ENCODE measurements at regions not wholly inside any gene's neighbourhood (a gene's known extent, or its start where the extent isn't known, plus 50 kb on each side); places are given as distances from the start of the nearest gene placed in this dataset.

DNA sequence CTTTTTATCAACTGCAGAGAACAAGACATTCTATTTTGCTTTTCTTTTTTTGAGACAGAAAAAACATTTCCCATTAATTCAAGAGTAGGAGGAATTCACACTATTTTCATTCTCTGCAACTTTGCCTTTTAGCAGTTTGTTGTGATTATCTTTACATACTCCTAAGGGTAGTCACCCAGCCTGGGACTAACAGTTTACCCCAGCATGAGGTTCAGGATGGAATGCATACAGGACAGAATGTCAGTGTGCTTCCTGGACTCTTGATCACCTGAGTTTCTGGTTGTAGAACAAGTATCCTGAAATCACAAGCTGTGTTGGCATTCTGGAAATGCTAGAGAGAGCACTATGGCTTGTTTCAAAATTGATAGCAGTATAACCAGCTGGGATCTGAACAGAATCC is 368.1 kb downstream of the KIF4B start:
- ChIA-PET POLR2A (no interaction called here), CTCF (no interaction called here)

DNA sequence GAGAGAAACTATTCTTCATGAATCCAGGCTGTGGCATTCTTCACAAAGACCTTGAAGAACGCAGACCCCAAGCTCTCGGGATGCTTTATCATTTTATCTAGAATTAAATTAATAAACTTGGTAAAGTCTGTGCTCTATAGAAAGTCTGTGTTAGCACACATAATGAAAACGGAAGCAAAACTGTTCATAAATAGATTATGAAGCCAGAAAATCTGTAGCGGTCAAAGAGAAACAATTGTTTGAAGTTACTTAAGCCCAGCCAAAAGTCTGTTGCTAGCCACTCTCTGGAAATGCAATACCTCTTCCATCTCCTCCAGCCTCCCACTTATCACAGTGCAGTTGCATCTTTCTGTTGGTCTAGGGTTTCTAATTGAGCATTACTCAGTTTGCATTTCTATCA is 375.9 kb downstream of the KIF4B start:
- ChIA-PET CTCF (no interaction called here), POLR2A (no interaction called here)

DNA sequence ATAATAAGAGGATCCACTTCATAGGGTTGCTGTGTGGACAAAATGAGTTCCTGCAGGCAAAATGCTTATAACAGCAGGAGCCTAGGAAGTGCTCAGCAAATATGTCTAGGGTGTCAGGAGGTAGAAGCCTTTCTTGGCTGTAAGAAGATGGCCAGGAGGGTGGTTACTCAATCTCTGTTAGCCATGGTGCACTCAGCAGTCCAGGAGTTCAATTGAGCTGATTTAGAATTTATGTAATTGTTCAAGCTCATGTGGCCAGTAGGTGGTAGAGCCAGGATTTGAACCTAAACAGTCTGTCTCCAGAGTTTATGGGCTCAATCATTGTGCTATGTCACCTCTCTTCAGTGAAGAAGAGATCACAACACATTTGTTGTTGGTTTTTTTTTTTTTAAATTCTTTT is 381.2 kb downstream of the KIF4B start:
- ChIA-PET CTCF (no interaction called here), POLR2A (no interaction called here)

DNA sequence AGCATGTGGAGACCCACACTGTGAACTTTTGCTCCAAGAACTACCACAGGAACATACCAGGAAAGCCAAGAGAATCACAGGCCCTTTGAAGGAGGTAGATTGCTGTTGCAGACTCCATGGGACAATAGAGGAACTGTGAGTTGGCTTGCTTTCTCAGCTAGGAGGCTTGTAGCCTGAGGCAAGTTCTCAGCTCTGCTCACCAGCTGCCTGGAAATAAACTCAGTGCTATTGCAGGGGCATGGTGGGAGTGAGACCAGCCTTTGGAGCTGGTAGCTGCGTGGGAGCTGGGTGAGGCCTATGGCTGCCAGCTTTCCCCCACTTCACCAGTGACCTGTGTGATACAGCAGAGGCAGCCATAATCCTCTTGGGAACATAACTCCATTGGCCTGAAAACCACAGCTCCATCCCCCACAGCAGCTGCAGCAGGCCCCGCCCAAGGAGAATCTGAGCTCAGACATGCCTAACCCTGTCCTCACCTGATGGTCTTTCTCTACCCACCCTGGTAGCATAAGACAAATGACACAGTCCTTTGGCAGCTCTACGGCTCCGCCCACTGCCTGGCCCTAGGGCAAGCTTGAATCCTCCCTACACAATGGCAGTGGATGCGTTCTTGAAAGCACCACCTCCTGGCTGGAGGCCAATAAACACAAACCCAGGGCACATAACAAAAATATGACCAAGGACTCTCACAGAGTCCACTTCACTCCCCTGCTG is 389.5 kb downstream of the KIF4B start:
- POLR2A ChIA-PET: no interaction called here
- CTCF ChIA-PET: no interaction called here

DNA sequence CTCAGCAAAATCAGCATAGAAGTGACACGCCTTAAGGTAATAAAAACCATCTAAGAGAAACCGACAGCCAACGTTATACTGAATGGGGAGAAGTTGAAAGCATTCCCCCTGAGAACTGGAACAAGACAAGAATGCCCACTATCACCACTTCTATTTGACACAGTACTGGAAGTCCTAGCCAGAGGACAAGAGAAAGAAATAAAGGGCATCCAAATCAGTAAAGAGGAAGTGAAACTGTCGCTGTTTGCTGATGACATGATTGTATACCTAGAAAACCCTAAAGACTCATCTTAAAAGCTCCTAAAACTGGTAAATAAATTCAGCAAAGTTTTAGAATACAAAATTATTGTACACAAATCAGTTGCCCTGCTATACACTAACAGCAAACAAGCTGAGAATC is 393.3 kb downstream of the KIF4B start:
- ChIA-PET CTCF (no interaction called here), POLR2A (no interaction called here)

DNA sequence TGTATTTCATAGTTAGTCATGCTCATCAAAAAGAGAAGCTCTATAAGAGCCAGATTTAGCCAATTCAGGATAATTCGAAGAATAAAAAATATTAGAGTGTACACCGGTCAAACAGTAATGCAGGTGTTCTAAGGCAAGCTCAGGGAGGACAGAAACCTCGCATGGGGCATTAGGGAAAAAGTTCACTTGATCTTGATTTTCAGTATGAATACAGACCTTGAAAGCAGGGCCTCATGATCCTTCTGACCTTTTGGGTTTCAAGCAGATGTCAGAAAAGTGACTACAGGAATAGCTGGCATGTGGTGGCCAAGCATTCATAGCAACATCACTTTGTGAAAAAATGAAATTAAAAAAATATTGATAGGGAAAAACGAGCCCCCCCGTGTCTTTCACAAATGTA is 394.9 kb downstream of the KIF4B start:
- CTCF ChIA-PET: no interaction called here
- POLR2A ChIA-PET: no interaction called here

DNA sequence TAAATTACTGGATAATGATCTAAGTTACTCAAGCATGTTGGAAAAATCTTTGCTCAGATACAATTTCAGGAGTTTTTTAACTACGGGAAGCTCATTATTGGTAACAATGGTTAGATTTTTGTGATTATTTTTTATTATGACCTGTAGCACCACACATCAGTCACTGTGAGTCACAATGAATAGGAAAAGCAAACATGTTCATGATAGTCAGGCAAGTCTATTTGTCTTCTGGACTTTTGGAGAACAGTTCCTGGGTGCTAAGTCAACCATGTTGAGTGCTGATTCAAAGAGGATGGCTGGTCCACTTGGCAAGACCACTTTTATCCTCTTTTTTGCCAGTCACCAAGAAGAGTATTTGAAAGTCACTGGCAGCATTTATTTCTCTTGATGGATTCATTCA is 403.2 kb downstream of the KIF4B start:
- ChIA-PET POLR2A (no interaction called here), CTCF (no interaction called here)

DNA sequence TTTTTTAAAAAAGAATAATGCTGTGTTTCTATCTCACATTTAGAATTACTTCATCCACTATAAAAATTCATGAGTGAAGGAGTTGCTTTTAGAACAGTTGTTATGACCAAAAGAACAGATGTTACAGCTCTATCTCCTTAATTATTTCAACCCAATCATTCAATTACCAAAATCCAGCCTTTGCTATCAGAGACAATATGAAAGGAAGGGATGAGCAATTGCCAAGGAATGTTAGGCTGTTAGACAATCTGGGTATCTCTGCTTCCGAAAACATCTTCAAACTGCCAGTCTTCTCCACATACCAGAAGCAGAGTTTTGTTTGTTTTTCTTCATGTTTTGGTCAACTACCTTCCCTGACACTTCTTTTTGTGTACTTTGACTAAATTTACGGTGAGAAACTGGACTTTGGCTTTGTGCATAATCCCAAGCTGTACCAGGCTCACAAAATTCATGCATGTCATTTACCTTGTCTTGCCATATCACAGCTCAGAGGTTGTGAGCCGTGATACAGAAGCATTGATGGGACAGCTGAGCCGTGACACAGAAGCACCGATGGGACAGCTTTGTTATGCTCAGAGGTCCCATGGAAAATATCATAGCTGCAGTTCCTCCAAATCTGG is 405.5 kb downstream of the KIF4B start:
- ChIA-PET CTCF (no interaction called here), POLR2A (no interaction called here)

DNA sequence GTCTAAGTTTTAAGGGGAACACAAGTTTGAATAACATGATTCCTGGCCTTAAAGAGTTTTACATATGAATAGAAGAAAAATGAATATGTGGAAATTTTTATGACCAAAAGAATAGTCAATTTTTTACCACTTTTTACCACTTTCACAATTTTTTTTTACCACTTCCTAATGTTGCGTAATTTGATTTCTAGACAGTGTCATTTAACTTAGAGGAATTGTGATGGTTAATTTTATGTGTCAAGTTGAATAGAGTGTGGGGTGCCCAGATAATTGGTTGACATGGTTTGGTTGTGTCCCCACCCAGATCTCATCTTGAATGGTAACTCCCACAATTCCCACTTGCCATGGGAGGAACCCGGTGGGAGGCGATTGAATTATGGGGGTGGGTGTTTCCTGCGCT is 416.6 kb downstream of the KIF4B start:
- ChIA-PET POLR2A (no interaction called here), CTCF (no interaction called here)

DNA sequence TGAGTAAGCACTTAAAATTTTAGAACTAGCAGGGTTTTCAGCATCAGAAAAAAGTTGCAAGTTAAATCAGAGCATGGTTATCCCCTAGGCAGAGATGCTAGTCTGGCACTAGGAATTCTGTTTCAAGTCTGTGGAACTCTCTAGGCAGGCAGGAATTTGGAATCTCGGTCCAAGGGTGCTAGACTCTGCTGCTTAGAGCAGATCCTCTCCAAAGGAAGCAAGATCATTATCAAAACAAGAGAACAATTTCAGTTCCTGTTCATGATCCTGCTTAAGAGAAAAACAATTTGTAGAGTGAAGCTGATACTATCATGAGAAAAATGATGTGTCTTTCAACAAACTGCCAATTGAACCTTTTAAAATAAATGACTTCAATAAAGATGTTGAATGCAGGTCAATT is 420.7 kb downstream of the KIF4B start:
- ChIA-PET POLR2A (no interaction called here), CTCF (no interaction called here)

DNA sequence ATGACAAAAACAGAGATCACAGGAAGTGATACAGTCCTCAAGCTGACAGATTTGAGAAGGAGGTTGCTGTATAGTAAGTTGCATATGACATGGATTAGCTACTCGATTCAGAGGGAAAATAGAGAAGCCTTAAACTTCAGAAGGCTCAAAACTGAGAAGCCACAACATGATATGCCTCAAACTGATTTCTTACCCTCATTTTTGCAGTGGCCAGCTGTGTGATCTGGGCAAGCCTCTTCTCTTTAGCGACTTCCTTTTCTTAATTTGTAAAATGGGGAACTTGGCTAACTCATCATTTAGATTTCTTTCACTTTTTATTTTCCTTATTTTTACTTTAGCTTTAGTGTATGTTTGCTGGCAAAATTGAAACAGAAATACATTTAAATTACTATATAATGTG is 421.1 kb downstream of the KIF4B start:
- ChIA-PET CTCF (no interaction called here), POLR2A (no interaction called here)

DNA sequence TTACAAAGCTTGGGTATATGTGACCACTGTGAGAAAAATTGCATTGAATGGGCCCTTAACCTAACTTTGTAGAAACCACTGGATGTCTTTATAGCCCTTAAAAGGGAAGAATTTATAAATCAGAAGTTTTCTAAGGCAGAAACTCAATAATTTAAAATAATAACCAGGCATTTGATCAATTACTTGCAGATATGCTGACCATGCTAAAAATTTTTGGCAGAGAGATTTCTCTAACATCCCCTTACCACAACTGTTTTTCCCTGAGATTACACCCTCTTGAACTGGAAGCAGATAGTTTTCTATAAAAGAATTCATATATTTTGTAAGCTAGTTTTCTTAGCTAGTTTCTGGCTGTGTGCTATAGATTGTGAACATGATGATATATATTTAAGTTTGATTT is 428.3 kb downstream of the KIF4B start:
- ChIA-PET CTCF (no interaction called here), POLR2A (no interaction called here)

DNA sequence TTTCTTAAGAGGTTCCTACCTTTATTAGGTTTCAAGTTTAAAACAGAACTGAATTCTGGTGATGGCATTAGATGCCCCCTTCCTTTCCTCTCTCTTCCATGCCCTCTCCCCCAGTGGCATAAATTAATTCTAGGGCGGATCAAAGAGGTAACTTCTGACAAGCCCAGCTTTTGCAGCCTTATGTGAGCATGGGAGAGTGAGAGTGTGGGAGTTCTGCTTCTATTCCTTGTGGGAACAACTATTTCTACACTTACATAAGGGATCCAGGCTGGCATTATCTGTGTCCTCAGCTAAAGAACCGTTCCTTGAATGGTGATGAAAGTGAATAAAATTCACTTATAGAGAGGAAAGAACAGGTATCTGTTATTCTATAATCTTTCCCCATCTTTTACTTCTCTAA is 437.6 kb downstream of the KIF4B start:
- ChIA-PET POLR2A (no interaction called here), CTCF (no interaction called here)

DNA sequence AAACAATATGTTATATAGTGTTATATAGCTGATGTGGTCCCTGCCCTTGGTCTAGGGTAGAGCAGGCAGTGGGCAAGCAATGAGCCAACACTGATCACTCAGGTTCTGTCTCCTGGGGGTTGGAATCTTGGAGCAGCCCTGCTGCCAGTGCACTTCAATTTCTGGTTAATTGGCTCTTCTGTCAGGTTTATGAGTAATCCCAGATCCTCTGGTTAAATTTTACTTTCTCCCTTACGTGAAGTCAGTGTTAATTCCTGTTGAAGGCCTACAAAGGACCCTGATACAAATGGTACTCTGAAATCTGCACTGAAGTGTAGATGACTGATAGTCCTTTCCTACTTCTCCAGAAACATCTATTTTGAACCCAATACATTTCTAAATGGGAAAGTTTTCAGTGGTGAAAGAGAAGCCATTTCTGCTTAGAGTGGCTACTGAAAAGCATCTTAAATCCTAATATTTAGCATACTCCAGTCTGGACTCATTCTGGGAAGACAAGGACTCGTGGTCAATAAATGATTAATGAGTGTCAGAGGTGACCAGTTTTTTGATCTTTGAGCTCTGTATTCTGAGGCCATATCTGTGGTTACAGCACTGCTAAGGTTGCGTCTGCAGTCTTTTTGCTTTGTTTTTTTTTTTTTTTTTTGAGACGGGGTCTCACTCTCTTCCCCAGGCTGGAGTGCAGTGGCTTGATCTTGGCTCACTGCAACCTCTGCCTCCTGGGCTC is 442.4 kb downstream of the KIF4B start:
- POLR2A ChIA-PET: no interaction called here

DNA sequence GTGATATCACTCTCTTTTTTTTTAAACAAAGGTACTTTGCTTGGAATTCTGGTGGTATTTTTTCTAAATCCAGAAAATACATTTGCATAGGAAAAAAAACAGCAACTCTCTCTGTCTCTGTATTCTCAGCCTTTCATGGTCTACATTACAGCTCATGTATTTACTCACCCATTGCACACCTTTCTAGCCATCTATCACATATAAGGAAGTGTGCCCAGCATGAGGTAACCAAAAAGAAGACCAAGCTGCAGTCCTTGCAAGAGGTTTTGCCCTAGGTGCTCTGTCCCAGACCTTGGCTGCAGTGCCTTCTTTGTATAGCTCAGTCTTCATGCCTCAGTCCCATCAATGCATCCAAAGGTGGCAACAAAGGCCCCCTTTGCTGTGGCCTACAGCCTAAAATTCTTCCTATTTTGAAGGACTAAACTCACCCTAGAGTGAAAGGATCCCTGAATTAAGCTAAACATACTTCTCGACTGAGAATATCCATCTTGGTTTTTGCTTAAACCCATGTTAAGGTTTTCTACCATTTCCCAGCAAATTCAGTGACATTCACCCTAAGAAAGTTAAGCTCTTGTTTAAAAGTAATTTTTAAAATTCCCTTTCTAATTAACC is 446.4 kb downstream of the KIF4B start:
- ChIA-PET POLR2A (no interaction called here), CTCF (no interaction called here)

More for the DNA sequence above, 442.4 kb downstream of the KIF4B start:
- CTCF ChIA-PET: no interaction called here

DNA sequence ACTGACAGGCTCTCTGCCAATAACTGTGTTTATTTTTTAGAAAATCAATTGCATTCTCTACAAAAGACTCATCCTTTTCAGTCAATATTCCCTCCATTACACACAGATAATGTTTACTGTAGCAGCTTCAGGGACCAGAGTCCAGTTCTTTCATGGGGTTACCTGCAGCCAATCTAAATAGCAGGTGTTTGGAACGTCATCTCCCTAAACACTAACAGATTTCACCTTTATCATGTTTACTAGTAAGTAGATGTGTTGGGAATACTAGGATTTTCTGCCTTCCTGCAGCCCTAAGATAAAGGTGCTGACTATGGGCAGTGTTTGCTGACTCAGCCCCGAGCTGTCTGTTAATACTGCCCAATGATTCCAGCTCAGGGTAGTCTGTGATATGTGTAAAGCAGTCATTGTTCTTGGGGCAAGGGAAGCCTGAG is 447.0 kb downstream of the KIF4B start:
- CTCF ChIA-PET: no interaction called here
- POLR2A ChIA-PET: no interaction called here

DNA sequence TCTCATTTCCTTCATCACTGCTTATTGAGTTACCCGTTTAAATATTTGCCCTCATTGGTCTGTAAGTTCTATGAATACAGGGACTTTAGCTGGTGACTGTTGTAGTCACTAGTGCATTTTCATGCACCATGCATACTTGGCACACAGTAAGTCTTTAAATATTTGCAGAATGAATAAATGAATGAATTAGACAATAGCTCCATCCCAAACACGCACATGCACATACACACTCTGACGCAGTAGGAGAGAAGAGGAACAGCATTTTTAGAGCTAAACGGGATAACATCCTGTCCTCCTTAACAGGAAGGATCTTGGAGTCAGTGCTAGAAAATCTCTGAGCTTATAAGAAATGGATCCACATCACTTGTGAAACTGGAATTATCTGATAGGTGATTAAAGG is 447.7 kb downstream of the KIF4B start:
- CTCF ChIA-PET: no interaction called here

DNA sequence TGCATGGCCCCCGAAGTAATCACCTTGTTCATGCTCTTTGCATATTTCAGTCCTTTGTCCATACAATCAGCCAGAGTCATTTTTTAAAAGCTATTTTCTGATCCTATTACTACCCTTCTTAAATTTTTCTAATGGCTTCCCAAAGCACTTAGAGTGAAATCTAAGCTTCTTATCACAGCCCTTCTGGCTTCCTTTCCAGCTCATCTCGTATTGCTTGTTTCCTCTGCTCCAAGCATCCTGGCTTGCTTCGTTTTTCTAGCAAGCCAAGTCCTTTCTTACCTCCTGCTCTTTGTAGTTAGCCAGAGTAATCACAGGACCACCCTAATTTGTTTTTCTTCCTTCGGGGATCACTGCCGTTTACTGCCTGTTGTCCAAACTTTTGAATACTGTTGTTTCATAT is 453.3 kb downstream of the KIF4B start:
- POLR2A ChIA-PET: no interaction called here
- CTCF ChIA-PET: no interaction called here

More for the DNA sequence above, 447.7 kb downstream of the KIF4B start:
- POLR2A ChIA-PET: no interaction called here

DNA sequence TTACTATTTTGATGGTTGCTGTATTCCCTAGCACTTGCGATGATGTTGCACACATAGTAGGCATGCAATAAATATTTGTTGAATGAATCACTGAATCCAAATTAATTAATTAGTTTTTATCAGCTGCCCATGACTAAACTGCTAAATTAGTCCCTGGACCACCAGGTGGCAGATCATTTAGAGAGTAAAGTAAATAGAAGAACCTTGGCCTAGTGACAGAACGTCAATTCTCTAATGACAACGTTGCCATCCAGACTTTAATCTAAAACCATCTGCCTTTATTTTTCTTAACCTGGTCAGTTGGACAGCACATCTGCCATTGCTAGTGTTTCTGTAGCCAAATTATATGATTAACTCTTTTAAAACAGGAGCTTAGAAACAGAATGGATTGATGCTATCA is 457.5 kb downstream of the KIF4B start:
- POLR2A ChIA-PET: no interaction called here
- CTCF ChIA-PET: no interaction called here

DNA sequence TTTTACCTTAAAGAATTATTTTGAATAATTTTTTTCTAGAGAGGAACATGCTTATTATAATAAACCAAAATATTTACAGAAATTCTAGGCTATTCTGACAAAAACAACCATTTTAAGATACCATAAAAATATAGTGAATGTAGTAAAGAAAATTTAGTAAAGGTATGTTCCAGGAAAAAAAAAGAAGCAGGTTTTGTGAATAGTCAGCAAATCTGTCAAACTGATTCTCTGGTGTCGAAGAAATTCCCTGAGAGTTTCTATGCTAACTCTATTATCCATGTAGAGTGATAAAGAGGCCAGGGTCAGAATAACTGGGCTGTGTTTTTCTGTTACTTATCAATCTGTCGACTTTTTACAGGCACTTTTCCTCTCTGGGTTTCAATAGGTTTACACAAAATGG is 459.2 kb downstream of the KIF4B start:
- POLR2A ChIA-PET: no interaction called here
- CTCF ChIA-PET: no interaction called here

DNA sequence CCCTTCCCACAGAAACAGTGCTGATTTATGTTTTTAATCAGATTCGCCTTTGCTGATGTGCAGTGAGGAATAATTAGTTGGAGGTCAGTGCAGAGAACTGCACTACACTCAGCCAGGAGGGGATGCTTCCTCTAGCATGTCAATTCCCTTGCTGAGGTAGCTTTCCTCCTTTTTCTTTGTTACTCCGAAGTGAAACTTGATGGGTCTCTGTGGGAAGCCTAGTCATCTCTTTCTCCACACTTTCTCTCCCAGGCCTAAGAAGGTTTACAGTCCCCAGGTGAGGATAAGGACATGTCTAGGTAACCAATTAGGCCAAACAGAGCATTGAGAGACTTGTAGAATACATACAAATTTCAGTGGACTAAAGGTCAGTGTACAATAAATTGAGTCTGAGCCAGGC is 461.8 kb downstream of the KIF4B start:
- CTCF ChIA-PET: no interaction called here
- POLR2A ChIA-PET: no interaction called here

DNA sequence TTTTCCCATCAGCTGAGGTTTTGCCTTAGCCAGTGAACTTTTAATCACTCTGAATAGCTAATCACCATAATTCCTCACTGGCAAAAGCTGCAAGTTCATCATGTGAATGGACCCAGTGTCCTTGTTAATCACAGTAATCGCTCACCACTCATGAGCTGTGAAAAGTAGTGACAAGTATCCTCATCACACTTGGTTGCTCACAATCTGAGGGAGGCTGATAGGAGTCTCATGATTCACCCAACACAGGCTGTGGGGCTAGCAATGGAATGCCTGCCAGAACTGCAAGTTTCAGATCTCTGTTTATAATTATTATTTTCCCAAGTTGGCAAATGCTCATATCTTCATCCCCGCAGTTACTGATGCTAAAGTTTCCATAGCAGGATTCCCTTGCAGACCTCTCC is 467.2 kb downstream of the KIF4B start:
- ChIA-PET CTCF (no interaction called here), POLR2A (no interaction called here)
